ENCODE measurements at regions not wholly inside any gene's neighbourhood (a gene's known extent, or its start where the extent isn't known, plus 50 kb on each side); places are given as distances from the start of the nearest gene placed in this dataset.

DNA sequence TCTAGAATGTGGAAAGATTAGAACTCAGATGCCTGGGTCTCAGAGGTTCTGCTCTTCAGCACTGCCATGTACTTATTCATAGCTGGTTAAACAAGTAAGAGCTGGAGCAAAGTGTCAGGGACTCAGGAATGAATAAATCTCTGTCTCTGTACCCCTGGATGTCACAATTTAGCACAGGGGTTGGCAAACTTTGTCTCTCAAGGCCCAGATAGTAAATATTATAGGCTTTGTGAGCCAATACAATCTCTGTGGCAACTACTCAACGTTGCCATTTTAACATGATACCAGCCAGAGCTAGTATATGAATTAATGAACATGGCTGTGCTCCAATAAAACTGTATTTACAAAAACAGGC, 220.3 kb upstream of the MON1B start:
- TF ChIP-seq EZH2 (IDR thresholded peaks at IDR 0.05; ENCODE audit: borderline replicate concordance) = no peak
- TF ChIP-seq, protein P1, sequence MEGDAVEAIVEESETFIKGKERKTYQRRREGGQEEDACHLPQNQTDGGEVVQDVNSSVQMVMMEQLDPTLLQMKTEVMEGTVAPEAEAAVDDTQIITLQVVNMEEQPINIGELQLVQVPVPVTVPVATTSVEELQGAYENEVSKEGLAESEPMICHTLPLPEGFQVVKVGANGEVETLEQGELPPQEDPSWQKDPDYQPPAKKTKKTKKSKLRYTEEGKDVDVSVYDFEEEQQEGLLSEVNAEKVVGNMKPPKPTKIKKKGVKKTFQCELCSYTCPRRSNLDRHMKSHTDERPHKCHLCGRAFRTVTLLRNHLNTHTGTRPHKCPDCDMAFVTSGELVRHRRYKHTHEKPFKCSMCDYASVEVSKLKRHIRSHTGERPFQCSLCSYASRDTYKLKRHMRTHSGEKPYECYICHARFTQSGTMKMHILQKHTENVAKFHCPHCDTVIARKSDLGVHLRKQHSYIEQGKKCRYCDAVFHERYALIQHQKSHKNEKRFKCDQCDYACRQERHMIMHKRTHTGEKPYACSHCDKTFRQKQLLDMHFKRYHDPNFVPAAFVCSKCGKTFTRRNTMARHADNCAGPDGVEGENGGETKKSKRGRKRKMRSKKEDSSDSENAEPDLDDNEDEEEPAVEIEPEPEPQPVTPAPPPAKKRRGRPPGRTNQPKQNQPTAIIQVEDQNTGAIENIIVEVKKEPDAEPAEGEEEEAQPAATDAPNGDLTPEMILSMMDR (IDR thresholded peaks at IDR 0.05; ENCODE audit: poor library complexity) = no peak
- no peak for TF ChIP-seq EZH2phosphoT487 (IDR thresholded peaks at IDR 0.05; ENCODE audit: low read depth, severe bottlenecking, unreplicated experiment)

Data from hepatocyte (in vitro differentiated cells).